Fibroblast of lung (primary cell): ENCODE measurements at regions not wholly inside any gene's neighbourhood (a gene's known extent, or its start where the extent isn't known, plus 50 kb on each side); places are given as distances from the start of the nearest gene placed in this dataset.
"Not testable (repeated sequence)": the region's sequence is repeated elsewhere in the genome, so short reads cannot be mapped to it uniquely, and the experiment has no call there.

Experiments used
- DNase-seq, 2 donors: peaks; one replicate each; pipeline versions ENCODE4 v3.0.0 to v3.0.0-alpha.2; 2010; ENCODE audit warnings: low read depth in 2 of 2
- H2AFZ ChIP-seq: 2 replicates; pipeline ENCODE4 v1.5.1; 2012; ENCODE audit warnings: low read length, control low read depth, inconsistent platforms
- H3K27ac ChIP-seq: 2 replicates; pipeline ENCODE4 v1.5.1; 2011; ENCODE audit warnings: low read length, control low read depth; ENCODE audit not compliant: insufficient read depth
- H3K27me3 ChIP-seq: 2 replicates; pipeline ENCODE4 v1.5.1; 2011; ENCODE audit warnings: mild to moderate bottlenecking, low read length; ENCODE audit not compliant: control insufficient read depth, insufficient read depth
- H3K36me3 ChIP-seq: 2 replicates; pipeline ENCODE4 v1.5.1; 2011; ENCODE audit warnings: low read length; ENCODE audit not compliant: control insufficient read depth, insufficient read depth
- H3K4me1 ChIP-seq: 2 replicates; pipeline ENCODE4 v1.5.1; 2011; ENCODE audit warnings: low read length; ENCODE audit not compliant: control insufficient read depth, insufficient read depth; ENCODE audit errors: extremely low read depth
- H3K4me2 ChIP-seq: 2 replicates; pipeline ENCODE4 v1.5.1; 2011; ENCODE audit warnings: low read length, control low read depth; ENCODE audit not compliant: insufficient read depth; ENCODE audit errors: extremely low read depth
- H3K4me3 ChIP-seq, 4 experiments: fragments of 200-600 bp in 1 of 4; sonication (generic) in 1 of 4; replicated peaks in 1 of 4; 2 replicates each; pipeline ENCODE4 v1.5.1; 2011 to 2016; ENCODE audit warnings: low read length in 4 of 4, low read depth in 3 of 4, mild to moderate bottlenecking in 3 of 4, control low read depth in 2 of 4, inconsistent platforms in 1 of 4, mixed read lengths in 1 of 4; ENCODE audit not compliant: insufficient read depth in 1 of 4; ENCODE audit errors: control extremely low read depth in 1 of 4
- H3K79me2 ChIP-seq: 2 replicates; pipeline ENCODE4 v1.5.1; 2012; ENCODE audit warnings: mild to moderate bottlenecking, low read length, inconsistent platforms; ENCODE audit not compliant: control insufficient read depth, insufficient read depth
- H3K9ac ChIP-seq: 2 replicates; pipeline ENCODE4 v1.5.1; 2011; ENCODE audit warnings: mild to moderate bottlenecking, low read length, control low read depth; ENCODE audit not compliant: insufficient read depth
- H3K9me3 ChIP-seq: 2 replicates; pipeline ENCODE4 v1.5.1; 2012; ENCODE audit warnings: low read depth, low read length; ENCODE audit not compliant: control insufficient read depth, insufficient read depth
- H4K20me1 ChIP-seq: 2 replicates; pipeline ENCODE4 v1.5.1; 2011; ENCODE audit warnings: low read length; ENCODE audit not compliant: control insufficient read depth, insufficient read depth; ENCODE audit errors: extremely low read depth
- CTCF ChIP-seq, 2 donors: IDR thresholded peaks in 1 of 2; conservative IDR thresholded peaks in 1 of 2; 1 replicate in 1 of 2; 2 replicates in 1 of 2; pipeline ENCODE4 v1.5.1; 2011 to 2012; ENCODE audit warnings: low read length in 2 of 2, control low read depth in 1 of 2, inconsistent platforms in 1 of 2, low read depth in 1 of 2, mild to moderate bottlenecking in 1 of 2
- EZH2 ChIP-seq: IDR thresholded peaks from 2 replicates; pipeline ENCODE4 v1.5.1; 2012; ENCODE audit warnings: low read length, control low read depth, mild to moderate bottlenecking; ENCODE audit errors: missing control alignments

GRCh38 chr1:102798718-102799117 is 309.6 kb downstream of the COL11A1 start:
- Histone ChIP-seq H3K4me1 (no peaks in the 10 kb centered on the region), H3K27me3 (no peaks in the 10 kb centered on the region), H3K36me3 (no peaks in the 10 kb centered on the region), H3K4me3 (no peak overlapping the region), H3K27ac (no peak overlapping the region), H3K79me2 (no peaks in the 10 kb centered on the region), H4K20me1 (no peaks in the 10 kb centered on the region), H3K9me3 (no peaks in the 10 kb centered on the region), H3K9ac (no peak overlapping the region), H3K4me2 (no peak overlapping the region), H2AFZ (no peak overlapping the region)
- DNase-seq: no peak
- no peak for TF ChIP-seq CTCF (conservative IDR thresholded peaks at IDR 0.05 in 1 of 2, IDR thresholded peaks at IDR 0.05 in 1 of 2; ENCODE audit: low read depth in 1 of 2, low read length in 2 of 2)
- TF ChIP-seq EZH2: no peak

GRCh38 chr1:102796429-102796828 is 311.9 kb downstream of the COL11A1 start:
- Histone ChIP-seq H3K4me1 (no peaks in the 10 kb centered on the region), H3K9ac (no peak overlapping the region), H3K4me3 (no peak overlapping the region), H3K4me2 (no peak overlapping the region), H3K79me2 (no peaks in the 10 kb centered on the region), H2AFZ (no peak overlapping the region), H3K36me3 (no peaks in the 10 kb centered on the region), H3K27ac (no peak overlapping the region), H3K9me3 (no peaks in the 10 kb centered on the region), H3K27me3 (no peaks in the 10 kb centered on the region), H4K20me1 (no peaks in the 10 kb centered on the region)
- TF ChIP-seq CTCF (conservative IDR thresholded peaks at IDR 0.05 in 1 of 2, IDR thresholded peaks at IDR 0.05 in 1 of 2; ENCODE audit: low read depth in 1 of 2, low read length in 2 of 2): no peak
- TF ChIP-seq EZH2: no peak
- no peak for DNase-seq

GRCh38 chr1:102790997-102791396 is 317.3 kb downstream of the COL11A1 start:
- H3K27ac ChIP-seq: no peak overlapping the region
- no peak overlapping the region for H3K9ac ChIP-seq
- no peaks in the 10 kb centered on the region for H3K79me2 ChIP-seq
- no peaks in the 10 kb centered on the region for H3K36me3 ChIP-seq
- DNase-seq: peak; percentile 4 to 9
- no peak overlapping the region for H3K4me3 ChIP-seq
- H3K4me1 ChIP-seq: no peaks in the 10 kb centered on the region
- H3K9me3 ChIP-seq: no peaks in the 10 kb centered on the region
- H4K20me1 ChIP-seq: no peaks in the 10 kb centered on the region
- no peak overlapping the region for H3K4me2 ChIP-seq
- no peak overlapping the region for H2AFZ ChIP-seq
- TF ChIP-seq EZH2 (no peak), CTCF (conservative IDR thresholded peaks at IDR 0.05 in 1 of 2, IDR thresholded peaks at IDR 0.05 in 1 of 2; ENCODE audit: low read depth in 1 of 2, low read length in 2 of 2) (peak in 1 of 2 donors; percentile 9)
- H3K27me3 ChIP-seq: no peaks in the 10 kb centered on the region

- H3K4me2 ChIP-seq, DNase-seq, H2AFZ ChIP-seq: not testable (repeated sequence)
Measured at GRCh38 chr1:102789951-102790350, 318.4 kb downstream of the COL11A1 start.

More at GRCh38 chr1:102789951-102790350, 318.4 kb downstream of the COL11A1 start:
- not testable (repeated sequence) for H3K27ac ChIP-seq, H3K36me3 ChIP-seq, H3K79me2 ChIP-seq, H3K4me3 ChIP-seq, H3K9ac ChIP-seq, H4K20me1 ChIP-seq, H3K27me3 ChIP-seq, H3K4me1 ChIP-seq, H3K9me3 ChIP-seq
